ENCODE measurements at regions not wholly inside any gene's neighbourhood (a gene's known extent, or its start where the extent isn't known, plus 50 kb on each side); places are given as distances from the start of the nearest gene placed in this dataset.
"Not testable (repeated sequence)": the region's sequence is repeated elsewhere in the genome, so short reads cannot be mapped to it uniquely, and the experiment has no call there.

DNA sequence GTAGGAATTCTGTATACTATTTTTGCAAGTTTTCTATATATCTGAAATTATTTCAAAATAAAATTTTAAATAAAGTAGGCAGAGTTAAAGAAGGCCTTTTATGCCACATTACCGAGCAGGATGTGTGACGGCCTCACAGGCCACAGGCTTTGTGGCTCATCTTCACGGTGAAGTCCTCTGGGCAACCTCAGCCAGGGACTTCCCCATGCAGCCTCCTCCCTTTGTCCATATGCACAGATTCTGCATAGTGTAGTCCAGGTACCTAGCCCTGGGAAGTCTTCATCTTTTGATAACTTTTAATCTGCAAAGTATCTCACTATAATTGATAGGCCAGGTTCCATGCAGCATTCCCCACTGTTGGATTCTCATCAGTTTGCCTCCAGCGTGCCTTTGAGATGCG lies 62.8 kb downstream of the ARHGAP11B start:
- DNase-seq: not testable (repeated sequence)

DNA sequence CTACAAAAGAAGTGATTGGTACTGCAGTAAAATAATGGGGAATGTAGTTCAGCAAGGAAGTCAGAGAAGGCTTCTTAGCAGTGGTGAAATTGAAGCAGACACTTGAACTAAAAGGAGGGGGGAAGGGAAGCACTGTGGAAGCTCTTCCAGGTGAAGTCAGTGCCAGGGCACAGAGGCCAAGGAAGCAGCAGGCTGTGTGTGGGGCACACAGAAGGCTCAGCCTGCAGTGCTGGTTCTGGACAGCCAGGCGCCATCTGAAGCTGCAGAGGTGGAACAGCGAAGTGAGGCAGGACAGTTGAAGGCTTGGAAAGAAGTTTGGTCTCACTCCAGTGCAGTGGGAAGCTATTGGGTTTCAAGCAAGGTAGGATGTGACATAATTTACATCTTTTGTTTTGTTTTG lies 64.2 kb downstream of the ARHGAP11B start:
- DNase-seq: not testable (repeated sequence)

DNA sequence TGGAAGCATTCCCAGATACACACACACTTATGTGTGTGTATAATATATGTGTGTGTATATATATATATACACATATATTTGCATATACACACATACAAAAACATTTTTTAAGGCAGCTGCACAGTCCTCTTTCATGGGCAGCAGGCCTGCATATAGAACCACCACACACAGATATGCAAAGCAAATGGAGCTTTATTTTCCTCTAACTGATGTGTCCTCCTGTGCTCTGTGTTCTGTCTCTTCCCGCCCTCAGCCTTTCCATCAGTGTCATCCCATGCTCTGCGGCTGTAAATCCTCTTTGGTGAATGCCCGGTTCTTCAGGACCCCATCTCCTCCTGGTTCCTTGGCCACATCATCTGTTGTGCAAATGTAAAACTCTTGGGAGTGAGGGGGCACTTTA lies 69.9 kb downstream of the ARHGAP11B start:
- not testable (repeated sequence) for DNase-seq

DNA sequence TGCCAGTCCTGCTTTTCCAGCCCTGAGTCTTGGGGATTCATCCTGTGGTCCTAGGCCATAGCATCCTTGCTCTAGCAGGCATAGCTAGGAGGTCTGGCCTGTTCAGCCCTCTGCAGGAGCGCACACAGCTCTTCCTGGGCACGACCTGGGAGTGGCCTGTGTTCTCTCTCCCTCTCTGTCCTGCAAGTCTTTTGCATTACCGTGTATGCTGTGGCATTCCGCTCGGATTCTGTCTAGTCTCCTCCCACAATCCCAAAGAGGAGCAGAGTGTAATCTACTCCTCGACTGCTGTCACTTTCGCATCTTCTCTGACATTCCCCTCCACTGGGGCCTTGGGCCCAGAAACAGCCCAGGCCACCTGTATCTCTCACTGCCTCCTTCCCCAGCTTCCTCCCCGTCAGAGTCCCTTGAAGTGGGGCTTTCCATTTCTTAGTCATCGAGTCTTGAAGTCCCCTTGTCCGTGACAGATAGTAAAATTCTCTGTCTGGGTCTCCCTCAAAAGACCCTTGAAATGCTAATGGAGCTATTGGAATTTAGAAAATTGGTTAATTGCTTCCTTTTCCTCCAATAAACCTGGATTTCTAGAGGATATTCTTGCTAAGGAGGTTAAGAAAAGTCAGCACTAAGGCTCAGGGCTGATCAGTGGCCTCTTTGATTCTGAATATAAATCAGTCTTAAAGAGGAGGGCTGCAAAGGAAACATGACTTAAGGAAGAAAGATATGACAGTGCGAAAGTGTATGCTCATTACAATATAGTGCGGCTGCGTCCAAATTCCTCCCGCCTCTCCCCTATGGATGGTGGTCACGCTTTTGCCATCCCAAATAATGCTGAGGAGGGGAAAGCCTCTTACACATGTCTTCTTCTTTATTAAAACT lies 70.7 kb downstream of the ARHGAP11B start:
- peak in 1 of 5 experiments; percentile 7 for DNase-seq

DNA sequence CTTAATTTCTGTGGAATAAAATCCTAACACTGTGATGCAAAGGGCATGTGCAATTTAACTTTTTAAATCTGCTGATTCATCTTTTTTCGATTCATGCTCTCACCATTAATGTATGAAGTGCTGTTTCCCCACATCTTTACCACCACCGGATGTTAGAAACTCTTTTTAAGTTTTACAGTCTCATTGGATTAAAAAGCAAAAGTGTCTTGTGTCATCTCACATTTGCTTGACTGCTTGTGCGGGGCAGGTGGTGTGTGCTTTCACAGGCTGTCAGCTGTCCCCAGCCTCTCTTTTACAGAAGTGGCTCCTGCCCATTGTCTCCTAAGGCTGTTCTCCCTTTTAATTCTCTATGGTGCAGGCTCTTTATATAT lies 71.4 kb downstream of the ARHGAP11B start:
- peak in 2 of 5 experiments; percentile 8 to 69 for DNase-seq

DNA sequence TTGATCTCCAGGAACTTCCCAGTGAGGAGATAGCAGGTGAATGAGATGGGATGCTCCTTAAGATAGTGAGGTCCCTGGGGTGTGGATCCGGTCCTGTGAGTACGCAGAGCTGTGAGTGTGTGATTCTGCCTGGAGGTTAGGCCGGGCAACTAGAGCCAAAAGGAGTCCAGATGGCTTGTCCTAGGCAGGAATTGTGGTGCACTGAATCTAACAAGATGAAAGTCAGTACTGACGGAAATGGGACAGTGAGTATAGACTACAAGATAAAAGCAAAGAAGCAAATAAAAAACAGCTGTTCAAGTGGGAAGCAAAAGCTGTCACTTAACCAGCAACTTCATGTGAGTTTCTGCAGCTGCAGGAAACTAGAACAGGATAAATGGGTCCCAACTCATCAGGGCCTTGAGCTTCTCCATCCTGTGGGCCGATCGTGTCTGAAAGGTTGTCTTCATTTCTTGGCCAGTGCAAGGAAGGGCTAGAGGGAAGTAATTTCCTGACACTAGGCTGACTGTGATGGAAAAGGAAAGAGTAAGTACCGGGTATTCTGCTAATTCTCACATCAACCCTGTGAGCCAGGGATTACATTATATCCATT lies 74.2 kb downstream of the ARHGAP11B start:
- DNase-seq: not testable (repeated sequence)

DNA sequence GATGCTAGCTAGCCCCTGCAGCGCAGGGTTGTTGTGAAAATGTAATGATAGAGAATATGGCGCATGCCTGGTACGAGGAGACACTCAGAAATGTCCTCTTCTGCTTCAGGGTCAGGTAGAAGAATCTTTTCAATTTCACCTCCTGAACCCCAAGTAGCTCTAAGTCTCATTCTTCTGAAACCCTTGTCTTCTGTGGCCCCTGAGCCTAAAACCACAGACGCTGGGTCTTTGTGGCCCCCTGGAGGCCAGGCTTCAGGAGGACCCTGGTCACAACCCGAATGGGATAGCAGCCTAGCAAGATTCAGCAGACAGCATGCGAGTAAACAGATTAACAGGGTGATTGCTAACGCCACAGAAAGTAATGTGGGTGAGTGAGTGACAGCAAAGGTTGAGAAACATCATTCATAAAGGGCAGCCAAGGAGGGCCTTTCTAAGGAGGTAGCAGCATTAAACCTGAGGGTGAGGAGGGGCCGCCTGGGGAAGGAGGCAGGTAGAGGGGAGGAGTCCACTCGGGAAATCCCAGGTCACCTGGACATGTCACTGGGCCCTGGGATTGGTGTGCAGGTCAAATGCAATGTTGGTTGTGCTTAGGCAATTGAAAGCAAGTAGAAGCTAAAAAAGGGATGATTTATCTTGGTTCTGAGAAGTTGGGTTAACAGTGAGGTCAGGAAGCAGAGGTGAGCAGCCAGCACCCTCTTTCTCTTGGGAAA lies 82.2 kb downstream of the ARHGAP11B start:
- DNase-seq: not testable (repeated sequence)

DNA sequence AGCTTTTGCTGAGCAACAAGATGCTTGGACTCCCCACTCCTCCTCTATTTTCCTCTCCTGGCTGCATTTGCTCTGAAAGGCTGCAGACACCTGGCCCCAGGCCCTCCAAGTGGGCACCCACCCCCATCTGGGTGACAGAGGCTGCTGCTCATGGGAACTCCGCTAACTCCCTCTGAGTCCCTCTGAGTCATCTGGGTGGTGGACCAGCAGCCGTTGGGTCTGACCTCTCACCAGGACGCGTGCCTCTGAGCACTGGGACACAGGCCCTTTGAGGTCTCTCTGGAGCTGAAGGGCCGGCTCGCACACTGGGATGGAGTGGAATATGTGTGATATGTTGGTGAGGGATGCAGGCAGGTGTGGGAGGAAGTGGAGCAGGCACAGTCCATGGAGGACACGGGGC lies 82.9 kb downstream of the ARHGAP11B start:
- DNase-seq: not testable (repeated sequence)

DNA sequence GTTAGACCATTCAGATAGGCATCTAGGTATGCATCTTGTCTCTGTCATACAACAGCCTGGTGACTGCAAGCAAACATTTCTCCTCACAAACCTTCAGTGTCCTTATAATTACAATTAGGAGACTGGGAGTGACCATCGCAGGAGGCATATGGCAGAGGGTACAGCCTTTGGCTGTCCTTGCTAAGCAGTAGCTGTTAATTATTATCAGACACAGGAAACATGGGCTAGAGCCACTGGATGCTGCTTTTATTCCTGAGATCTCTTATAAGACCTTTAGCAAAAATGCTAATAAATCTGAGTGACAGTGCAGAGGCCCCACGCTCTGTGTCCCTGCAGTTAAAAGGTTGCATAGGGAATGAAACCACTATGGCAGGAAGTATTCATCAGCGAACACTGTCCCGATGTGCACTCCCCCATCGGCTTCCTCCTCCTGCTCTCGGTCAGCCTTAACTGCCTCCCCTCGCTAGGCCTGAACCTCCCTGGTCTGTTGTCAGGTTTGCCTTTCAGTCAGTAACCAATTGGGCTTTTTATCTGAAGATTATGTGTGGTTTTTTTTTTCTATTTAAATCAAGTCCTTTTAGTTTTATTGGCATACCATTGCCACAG lies 92.2 kb downstream of the ARHGAP11B start:
- DNase-seq: not testable (repeated sequence)

DNA sequence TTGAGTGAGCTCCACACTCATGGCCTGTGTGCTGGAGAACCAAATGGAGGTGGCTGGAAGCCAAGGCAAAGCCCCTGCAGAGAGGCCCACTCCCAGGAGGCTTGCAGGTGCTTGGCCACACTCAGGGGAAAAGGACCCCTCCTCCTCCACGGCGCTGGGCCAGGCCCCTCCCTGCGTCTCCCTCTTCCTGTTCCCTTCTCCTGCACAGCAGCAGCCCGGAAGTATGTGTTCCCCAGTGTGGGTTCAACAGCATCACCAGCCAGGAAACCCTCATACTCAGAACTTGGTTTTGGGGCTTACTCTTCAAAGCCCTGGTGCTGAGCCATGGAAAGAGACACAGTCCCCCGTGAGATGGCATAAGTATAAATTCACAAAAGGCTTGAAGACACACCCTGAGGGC lies 93.4 kb downstream of the ARHGAP11B start:
- not testable (repeated sequence) for DNase-seq

DNA sequence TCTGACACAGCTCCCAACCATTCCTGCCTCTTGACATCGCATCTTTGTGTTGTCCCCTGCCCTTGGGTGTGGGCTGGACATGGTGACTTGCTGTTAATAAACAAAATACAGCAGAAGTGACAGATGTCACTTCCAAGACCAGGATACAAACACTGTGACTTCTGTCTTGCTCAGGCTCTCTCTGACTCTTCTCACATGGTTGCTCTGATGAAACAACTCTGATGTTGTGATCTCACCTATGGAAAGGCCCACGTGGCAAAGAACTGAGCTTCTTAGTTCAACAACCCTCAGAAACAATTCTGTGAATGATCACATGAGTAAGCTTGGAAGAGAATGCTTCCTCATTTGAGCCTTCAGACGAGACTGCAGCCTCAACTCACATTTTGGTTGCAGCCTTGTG lies 94.9 kb downstream of the ARHGAP11B start:
- not testable (repeated sequence) for DNase-seq

DNA sequence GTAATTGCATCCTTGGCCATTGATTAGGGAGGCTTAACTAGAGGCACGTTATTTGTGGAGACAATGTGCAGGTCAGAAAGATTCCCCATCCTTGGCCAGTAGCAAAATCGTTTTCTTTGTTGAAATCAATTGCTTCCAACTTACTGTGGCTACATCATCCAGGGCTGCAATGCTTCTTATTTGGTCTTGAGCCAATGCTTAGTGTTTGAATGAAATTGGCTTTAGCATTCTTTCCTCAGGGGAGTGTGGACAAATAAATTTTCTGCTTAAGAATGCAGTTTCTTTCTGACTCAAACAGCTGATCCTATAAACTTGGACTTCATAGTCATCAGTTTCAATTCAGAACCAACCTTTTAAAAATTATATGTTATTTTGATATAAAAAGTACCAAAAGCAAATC lies 95.6 kb downstream of the ARHGAP11B start:
- not testable (repeated sequence) for DNase-seq

DNA sequence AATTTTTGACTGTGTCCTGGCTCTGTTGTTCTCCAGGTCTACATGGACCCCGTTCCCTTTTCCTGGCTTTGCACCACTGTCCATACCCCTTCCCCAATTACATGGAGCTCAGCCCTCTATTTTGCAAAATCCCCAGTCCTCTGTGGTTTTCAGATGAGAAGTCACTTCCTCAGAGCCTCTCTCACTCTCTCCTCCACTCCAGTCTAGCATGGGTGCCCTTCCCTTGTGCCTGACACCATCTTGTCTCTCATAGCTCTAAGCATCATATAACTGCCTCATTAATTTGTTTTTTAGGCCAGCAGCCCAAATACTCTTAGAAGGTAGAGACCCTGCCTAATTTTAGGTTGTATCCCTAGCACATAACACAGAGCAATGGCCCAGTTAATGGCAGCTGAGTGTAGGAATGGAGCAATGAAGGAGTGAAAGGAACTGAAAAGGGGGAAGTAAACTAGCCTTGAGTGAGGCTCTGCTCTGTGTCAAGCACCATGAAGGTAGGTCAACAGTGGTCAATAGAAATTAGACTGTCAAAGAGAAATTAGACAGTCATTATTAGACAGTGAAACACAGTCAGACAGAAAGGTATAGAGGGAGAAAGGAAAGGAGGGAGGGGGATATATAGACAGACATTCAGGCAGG lies 97.7 kb downstream of the ARHGAP11B start:
- DNase-seq: not testable (repeated sequence)

DNA sequence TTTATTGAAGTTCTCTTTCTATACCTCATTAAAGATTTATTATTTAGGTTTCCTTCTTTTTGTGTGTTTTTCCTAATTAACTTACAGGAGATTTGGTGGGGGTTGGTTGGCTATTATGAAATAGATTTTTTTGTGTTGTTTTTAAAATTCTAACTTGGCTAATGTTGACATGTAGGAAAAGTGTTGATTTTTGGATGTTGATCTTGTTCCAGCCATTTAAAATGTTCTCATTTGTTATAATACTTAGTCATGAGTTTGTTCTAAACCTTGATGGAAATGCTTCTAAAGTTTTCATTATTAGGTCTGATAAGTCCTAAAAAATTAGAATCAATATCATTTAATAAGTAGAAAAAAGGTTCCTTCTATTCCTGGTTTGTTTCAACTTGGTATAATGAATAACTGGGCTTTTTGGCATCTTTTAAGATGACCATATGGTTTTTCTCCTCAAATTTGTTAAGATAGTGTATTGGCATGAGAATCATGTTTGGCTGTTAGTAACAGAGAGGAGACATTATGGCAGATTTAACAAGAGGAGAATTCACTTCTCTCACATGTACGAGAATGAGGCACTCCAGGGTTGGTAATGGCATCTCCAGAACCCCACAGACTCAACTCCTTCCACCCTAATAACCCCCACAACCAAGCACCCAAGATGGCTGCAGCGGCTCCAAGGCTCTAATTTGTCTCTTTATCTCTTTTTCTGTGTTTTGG lies 104.1 kb downstream of the ARHGAP11B start:
- not testable (repeated sequence) for DNase-seq

DNA sequence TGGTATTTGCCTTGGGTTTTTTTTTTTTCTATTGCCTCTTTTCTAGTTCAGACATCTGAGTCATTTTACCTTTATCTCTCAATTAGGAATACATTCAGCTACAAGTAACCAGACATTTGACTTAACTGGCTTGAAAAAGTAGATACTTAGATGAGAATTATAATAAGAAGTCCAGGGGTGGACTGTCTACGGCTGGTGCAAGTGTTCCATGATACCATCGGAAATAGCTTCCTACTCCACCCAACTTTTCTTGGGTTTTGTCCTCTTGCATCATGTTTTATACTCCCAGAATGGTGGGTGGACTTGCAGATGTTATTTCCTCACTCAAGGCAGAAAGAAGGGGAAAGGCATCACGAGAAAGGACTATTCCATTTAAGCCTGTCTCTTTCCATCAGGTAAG lies 104.7 kb downstream of the ARHGAP11B start:
- not testable (repeated sequence) for DNase-seq

DNA sequence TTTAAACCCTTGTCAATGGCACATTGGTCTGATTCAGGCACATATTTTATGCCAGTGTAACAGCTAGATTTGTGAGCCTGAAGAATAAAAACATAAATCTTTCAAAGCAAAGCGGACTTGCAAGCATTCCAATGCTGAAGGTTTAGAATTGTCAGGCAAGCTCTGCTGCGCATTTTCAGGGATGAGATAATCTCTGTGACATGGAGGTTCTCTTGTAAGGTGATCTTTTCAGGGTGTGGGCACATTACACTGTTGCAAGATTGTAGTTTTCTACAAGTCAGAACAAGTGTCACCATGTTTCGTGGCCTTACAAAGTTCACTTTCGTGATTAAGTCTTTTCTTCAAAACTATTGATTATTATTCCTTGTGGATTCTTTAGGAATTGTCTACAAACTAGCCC lies 106.2 kb downstream of the ARHGAP11B start:
- not testable (repeated sequence) for DNase-seq

DNA sequence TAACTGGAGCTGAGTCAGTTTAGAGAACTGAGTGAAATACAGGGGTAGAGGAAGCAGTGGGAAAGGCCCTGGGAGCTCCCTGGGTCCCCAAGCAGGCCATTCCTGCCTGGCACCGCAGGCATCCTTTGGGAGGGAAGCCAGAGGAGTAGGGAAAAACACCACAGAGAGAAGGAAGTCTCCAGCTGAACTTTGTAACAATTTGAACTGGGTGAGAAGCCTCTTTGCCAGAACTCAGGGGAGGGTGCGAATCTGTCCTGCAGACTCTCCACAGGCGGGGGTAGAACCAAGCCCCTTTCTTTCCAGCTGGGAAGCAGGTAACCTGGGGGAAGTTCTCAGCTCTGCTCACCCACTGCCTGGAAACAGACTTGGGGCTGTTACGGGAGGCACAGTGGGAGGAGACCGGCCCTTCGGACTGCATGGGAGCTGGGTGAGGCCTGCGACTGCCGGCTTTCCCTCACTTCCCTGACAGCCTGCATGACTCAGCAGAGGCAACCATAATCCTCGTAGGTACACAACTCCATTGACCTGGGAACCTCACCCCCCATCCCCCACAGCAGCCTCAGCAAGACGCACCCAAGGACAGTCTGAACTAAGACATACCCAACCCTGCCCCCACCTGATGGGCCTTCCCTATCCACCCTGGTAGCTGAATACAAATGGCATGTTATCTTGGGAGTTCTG lies 110.1 kb downstream of the ARHGAP11B start:
- not testable (repeated sequence) for DNase-seq

DNA sequence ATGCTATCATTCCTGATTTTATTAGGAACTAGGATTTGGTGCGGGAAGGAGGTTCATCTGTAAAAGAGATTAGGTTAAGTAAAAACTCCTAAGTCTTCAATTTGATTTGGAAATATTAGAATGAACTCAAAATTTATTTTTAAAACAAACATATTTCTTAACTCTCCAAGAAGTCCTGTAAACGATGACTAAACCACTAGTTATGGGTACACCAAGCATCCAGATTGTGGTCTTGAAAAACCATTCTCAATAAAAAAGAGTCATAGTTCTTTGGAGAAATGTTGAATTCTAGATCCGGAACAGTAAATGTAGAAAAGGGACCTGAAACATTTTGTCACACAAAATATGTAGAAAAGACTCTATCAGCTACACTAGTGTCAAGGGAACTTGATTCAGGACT lies 116.9 kb downstream of the ARHGAP11B start:
- DNase-seq: not testable (repeated sequence)

DNA sequence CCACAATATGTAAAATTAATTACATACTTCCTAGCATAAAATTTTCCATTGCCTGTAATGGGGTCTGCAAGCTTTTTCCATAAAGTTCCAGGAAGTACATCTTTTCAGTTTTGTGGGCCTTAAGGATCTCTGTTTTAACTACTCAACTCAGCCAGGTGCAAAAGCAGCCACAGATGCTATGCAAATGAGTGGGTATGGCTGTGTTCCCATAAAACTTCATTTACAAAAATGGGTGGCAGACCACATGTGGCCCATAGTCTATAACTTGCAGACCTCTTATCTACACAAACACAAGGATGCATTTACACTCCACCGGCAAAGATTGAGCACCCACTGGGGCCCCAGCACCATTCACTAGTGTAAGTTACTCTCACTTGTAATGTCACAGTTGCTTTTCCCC lies 123.1 kb downstream of the ARHGAP11B start:
- DNase-seq: not testable (repeated sequence)

DNA sequence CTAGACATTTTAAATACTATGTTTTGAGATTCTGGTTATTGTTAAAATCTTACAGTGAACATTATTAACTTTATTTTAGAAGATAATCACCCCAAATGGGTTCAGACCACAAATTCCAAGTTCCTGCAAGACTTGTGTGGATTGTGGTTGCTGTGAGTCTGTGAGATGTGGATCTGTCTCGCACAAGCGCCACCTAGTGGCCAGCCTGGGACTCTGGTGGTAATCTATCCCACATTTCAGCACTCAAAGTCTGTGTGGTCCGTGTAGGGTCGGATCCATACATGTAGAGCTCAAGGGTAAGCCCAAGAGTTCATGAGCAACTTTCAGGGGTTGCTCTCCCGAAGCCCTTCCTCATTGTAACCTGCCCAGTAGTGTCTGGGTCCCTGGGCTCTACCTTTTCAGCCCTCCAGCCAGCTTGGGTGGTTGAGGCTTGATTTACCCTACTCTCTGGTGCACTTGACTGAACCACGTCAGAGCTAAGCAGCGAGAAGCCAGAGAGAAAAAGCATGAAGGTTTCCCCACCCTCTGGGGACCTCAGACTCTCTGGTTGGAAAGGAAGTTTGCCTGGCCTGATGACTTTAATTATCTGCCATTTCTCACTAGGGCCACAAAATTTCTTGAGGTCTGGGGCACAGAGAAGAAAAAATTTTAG lies 129.2 kb downstream of the ARHGAP11B start:
- DNase-seq: peak in 4 of 5 experiments; percentile 28 to 67 (median 62)

DNA sequence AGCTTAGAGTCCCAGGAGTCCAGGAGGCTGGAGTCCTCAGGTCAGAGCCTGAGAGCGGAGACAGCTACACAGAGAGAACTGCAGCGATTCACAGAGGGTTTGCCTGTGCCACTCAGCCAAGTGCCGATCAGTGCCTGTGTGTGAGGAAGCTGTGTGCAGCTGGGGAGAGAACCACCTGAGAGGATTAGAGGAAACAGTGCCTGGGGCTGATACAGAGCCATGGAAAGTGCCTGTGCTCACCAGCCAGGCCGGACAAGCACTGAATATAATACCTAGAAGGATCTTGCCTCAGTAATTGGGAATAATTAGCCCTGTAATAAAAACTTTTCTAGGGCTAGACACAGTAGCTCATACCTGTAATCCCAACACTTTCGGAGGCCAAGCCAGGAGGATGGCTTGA lies 134.7 kb downstream of the ARHGAP11B start:
- not testable (repeated sequence) for DNase-seq
